HEK293T (cell line): ENCODE measurements at regions not wholly inside any gene's neighbourhood (a gene's known extent, or its start where the extent isn't known, plus 50 kb on each side); places are given as distances from the start of the nearest gene placed in this dataset.

ENCODE experiments used
- ARNT ChIP-seq: fragments of 450-650 bp; IDR thresholded peaks from 2 replicates; pipeline ENCODE4 v1.6.1; 2017; ENCODE audit warnings: mild to moderate bottlenecking
- BHLHE40 ChIP-seq: fragments of 450-650 bp; IDR thresholded peaks from 2 replicates; pipeline ENCODE4 v1.6.1; 2016; ENCODE audit warnings: mild to moderate bottlenecking, moderate library complexity, borderline replicate concordance
- CTBP1 ChIP-seq: fragments of 450-650 bp; IDR thresholded peaks from 2 replicates; pipeline ENCODE4 v1.6.1; 2016; ENCODE audit warnings: borderline replicate concordance
- ELF4 ChIP-seq: fragments of 450-650 bp; IDR thresholded peaks from 2 replicates; pipeline ENCODE4 v1.6.1; 2017; ENCODE audit warnings: antibody characterized with exemption
- FOXA1 ChIP-seq: fragments of 450-650 bp; IDR thresholded peaks from 2 replicates; pipeline ENCODE4 v1.6.1; 2016; ENCODE audit warnings: mild to moderate bottlenecking
- FOXK2 ChIP-seq: fragments of 450-650 bp; IDR thresholded peaks from 2 replicates; pipeline ENCODE4 v1.6.1; 2016; ENCODE audit warnings: mild to moderate bottlenecking
- FOXM1 ChIP-seq: fragments of 450-650 bp; IDR thresholded peaks from 2 replicates; pipeline ENCODE4 v1.6.1; 2017; ENCODE audit warnings: mild to moderate bottlenecking, borderline replicate concordance
- HDGF ChIP-seq: fragments of 450-650 bp; IDR thresholded peaks from 2 replicates; pipeline ENCODE4 v1.6.1; 2017; ENCODE audit warnings: antibody characterized with exemption, borderline replicate concordance
- L3MBTL2 ChIP-seq: fragments of 450-650 bp; conservative IDR thresholded peaks from 2 replicates; pipeline ENCODE4 v1.6.1; 2016; ENCODE audit warnings: mild to moderate bottlenecking
- NFRKB ChIP-seq: fragments of 450-650 bp; IDR thresholded peaks from 2 replicates; pipeline ENCODE4 v1.6.1; 2016; ENCODE audit warnings: mild to moderate bottlenecking, moderate library complexity
- SP1 ChIP-seq: fragments of 450-650 bp; IDR thresholded peaks from 2 replicates; pipeline ENCODE4 v1.6.1; 2017
- SUZ12 ChIP-seq: fragments of 450-650 bp; IDR thresholded peaks from 2 replicates; pipeline ENCODE4 v1.6.1; 2016; ENCODE audit warnings: mild to moderate bottlenecking
- TARDBP ChIP-seq: fragments of 450-650 bp; IDR thresholded peaks from 2 replicates; pipeline ENCODE4 v1.6.1; 2016
- TF ChIP-seq, protein P1 (sequence below): fragments of 450-650 bp; IDR thresholded peaks from 2 replicates; pipeline ENCODE4 v1.6.1; 2016

DNA sequence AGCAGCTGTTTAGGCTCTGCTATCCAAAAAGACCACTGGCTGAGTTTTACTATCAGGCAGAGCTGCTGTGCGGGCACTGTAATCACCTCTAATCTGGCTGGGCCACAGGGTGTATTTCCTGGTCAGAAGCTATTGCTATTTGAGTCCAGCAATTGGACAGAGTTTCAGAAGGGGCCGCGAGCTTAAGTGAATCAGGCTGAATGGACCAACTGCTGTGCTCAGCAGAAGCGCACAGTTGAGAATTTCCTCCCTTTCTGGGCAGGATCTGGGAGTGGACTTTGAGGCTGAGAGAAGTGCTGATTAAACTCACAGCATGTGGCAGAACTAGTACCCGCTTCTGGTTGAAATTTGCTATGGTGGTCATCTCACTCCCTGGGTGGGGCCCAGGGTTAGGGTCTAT, 251.8 kb downstream of the INSIG2 start:
- TF ChIP-seq FOXM1 (no peak), FOXK2 (no peak), SP1 (no peak), ELF4 (no peak), TARDBP (no peak), L3MBTL2 (no peak), FOXA1 (no peak), ARNT (no peak), BHLHE40 (no peak), HDGF (no peak), SUZ12 (no peak), NFRKB (no peak), CTBP1 (no peak)
- TF ChIP-seq, protein P1, sequence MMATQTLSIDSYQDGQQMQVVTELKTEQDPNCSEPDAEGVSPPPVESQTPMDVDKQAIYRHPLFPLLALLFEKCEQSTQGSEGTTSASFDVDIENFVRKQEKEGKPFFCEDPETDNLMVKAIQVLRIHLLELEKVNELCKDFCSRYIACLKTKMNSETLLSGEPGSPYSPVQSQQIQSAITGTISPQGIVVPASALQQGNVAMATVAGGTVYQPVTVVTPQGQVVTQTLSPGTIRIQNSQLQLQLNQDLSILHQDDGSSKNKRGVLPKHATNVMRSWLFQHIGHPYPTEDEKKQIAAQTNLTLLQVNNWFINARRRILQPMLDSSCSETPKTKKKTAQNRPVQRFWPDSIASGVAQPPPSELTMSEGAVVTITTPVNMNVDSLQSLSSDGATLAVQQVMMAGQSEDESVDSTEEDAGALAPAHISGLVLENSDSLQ = no peak
